A549 (cell line): ENCODE measurements at regions not wholly inside any gene's neighbourhood (a gene's known extent, or its start where the extent isn't known, plus 50 kb on each side); places are given as distances from the start of the nearest gene placed in this dataset.

ENCODE experiments used
- EHMT2 ChIP-seq: fragments of 200-600 bp; sonication (generic); IDR thresholded peaks from 2 replicates; pipeline ENCODE4 v1.6.1; 2016; ENCODE audit warnings: antibody characterized with exemption, low read depth, mild to moderate bottlenecking, moderate library complexity
- EP300 ChIP-seq, 2 experiments: fragments of >200 bp; sonication (Bioruptor Twin); formaldehyde crosslinking; IDR thresholded peaks; 2 replicates in 1 of 2; 3 replicates in 1 of 2; pipeline ENCODE4 v1.6.1; 2016 to 2017
- HDAC2 ChIP-seq: fragments of 200-600 bp; sonication (generic); IDR thresholded peaks from 2 replicates; pipeline ENCODE4 v1.6.1; 2016
- MYC ChIP-seq: IDR thresholded peaks from 2 replicates; pipeline ENCODE4 v1.6.1; 2012; ENCODE audit warnings: mild to moderate bottlenecking, inconsistent platforms, low read length, improper control_type of control experiment, borderline replicate concordance
- POLR2A ChIP-seq: IDR thresholded peaks from 2 replicates; pipeline ENCODE4 v1.6.1; 2012; ENCODE audit warnings: mild to moderate bottlenecking, low read length
- RCOR1 ChIP-seq: fragments of 150-350 bp; IDR thresholded peaks from 2 replicates; pipeline ENCODE4 v1.6.1; 2014; ENCODE audit warnings: antibody characterized with exemption, low read length, low read depth
- REST ChIP-seq: fragments of 200-600 bp; sonication (generic); IDR thresholded peaks from 2 replicates; pipeline ENCODE4 v1.6.1; 2016; ENCODE audit warnings: antibody characterized with exemption, mild to moderate bottlenecking, moderate library complexity
- SREBF2 ChIP-seq: fragments of 450-650 bp; IDR thresholded peaks from 2 replicates; pipeline ENCODE4 v1.6.1; 2014; ENCODE audit warnings: mild to moderate bottlenecking, moderate library complexity
- ZFP36 ChIP-seq: fragments of 450-650 bp; IDR thresholded peaks from 2 replicates; pipeline ENCODE4 v1.6.1; 2014; ENCODE audit warnings: borderline replicate concordance; ENCODE audit not compliant: partially characterized antibody
- TF ChIP-seq, protein P1 (sequence below): fragments of >200 bp; sonication (Bioruptor Twin); formaldehyde crosslinking; IDR thresholded peaks from 3 replicates; pipeline ENCODE4 v1.5.1; 2016

DNA sequence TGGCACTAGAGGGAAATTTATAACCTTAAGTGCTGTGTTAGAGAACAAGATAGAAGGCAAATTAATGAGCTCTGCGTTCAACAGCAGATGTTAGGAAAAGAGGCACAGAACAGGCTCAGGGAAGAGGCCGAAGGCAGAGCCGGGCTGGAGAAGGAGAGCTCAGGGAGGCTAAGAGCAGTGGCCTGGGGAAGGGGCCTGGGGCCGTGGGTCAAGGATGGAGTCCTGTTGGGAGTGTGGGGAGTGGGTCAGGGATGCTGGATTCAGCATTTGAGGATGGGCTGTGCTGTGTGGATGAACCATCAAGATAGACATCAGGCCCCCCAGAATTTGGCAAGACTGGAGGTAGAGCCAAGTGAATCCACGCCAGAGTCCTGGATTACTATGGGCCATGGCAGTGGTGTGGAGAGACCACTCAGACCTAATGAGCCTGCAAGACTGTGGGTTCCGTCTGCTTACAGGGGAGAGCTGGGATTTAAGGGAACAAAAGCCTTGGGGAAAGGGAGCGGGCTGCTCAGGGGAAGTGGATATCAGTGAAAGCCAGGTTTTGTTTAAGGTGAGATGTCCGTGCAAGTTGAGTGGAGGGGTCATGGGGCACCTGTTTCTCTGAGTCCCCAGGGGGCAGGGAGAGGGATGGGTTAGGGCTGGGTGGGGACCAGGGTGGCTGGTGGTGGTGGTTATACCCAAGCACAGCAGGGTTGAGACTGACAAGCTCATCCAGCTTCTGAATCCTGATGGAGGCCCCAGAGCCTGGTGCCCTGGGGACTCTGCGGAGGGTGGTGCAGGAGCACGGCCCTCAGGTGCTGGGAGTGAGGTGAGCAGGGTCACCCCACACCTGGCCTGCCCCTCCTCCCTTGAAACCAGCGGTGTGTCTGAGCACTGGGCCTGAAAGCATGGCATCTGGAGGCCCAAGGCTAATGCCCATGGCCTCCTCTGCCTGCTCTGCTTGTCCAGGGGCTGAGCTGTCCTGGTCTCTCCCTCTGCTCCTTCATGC lies 101.7 kb downstream of the BMS1 start:
- TF ChIP-seq RCOR1, result no peak
- TF ChIP-seq, protein P1, sequence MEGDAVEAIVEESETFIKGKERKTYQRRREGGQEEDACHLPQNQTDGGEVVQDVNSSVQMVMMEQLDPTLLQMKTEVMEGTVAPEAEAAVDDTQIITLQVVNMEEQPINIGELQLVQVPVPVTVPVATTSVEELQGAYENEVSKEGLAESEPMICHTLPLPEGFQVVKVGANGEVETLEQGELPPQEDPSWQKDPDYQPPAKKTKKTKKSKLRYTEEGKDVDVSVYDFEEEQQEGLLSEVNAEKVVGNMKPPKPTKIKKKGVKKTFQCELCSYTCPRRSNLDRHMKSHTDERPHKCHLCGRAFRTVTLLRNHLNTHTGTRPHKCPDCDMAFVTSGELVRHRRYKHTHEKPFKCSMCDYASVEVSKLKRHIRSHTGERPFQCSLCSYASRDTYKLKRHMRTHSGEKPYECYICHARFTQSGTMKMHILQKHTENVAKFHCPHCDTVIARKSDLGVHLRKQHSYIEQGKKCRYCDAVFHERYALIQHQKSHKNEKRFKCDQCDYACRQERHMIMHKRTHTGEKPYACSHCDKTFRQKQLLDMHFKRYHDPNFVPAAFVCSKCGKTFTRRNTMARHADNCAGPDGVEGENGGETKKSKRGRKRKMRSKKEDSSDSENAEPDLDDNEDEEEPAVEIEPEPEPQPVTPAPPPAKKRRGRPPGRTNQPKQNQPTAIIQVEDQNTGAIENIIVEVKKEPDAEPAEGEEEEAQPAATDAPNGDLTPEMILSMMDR, result no peak
- no peak for TF ChIP-seq MYC
- no peak for TF ChIP-seq EP300 (IDR thresholded peaks at IDR 0.05)
- TF ChIP-seq ZFP36, result no peak
- no peak for TF ChIP-seq POLR2A
- TF ChIP-seq EHMT2, result no peak
- TF ChIP-seq HDAC2, result no peak
- TF ChIP-seq REST, result no peak
- no peak for TF ChIP-seq SREBF2
